Trophoblast cell (in vitro differentiated cells and primary cell): ENCODE measurements at regions not wholly inside any gene's neighbourhood (a gene's known extent, or its start where the extent isn't known, plus 50 kb on each side); places are given as distances from the start of the nearest gene placed in this dataset.

Source experiments
- DNase-seq, 2 donors: peaks; one replicate each; pipeline ENCODE4 v3.0.0-alpha.2; 2016
- H2AFZ ChIP-seq: 2 replicates; pipeline ENCODE4 v1.6.1; 2013; ENCODE audit warnings: low read length, moderate library complexity, mild to moderate bottlenecking; ENCODE audit not compliant: insufficient read depth, poor library complexity
- H2AK5ac ChIP-seq: 2 replicates; pipeline ENCODE4 v1.6.1; 2013; ENCODE audit warnings: mild to moderate bottlenecking, low read length
- H2BK120ac ChIP-seq: 2 replicates; pipeline ENCODE4 v1.6.1; 2013; ENCODE audit warnings: low read length, mild to moderate bottlenecking, moderate library complexity; ENCODE audit not compliant: insufficient read depth, poor library complexity
- H2BK12ac ChIP-seq: 2 replicates; pipeline ENCODE4 v1.6.1; 2013; ENCODE audit warnings: mild to moderate bottlenecking, low read length, moderate library complexity
- H2BK5ac ChIP-seq: 2 replicates; pipeline ENCODE4 v1.6.1; 2013; ENCODE audit warnings: low read length, low read depth, moderate library complexity, mild to moderate bottlenecking; ENCODE audit not compliant: poor library complexity
- H3K14ac ChIP-seq: 2 replicates; pipeline ENCODE4 v1.6.1; 2013; ENCODE audit warnings: mild to moderate bottlenecking, low read length
- H3K18ac ChIP-seq: 2 replicates; pipeline ENCODE4 v1.6.1; 2013; ENCODE audit warnings: mild to moderate bottlenecking, low read length
- H3K23ac ChIP-seq: 2 replicates; pipeline ENCODE4 v1.6.1; 2013; ENCODE audit warnings: low read length
- H3K27ac ChIP-seq: 2 replicates; pipeline ENCODE4 v1.5.1; 2013; ENCODE audit warnings: low read depth, mild to moderate bottlenecking, inconsistent platforms, low read length, moderate library complexity
- H3K27me3 ChIP-seq: 2 replicates; pipeline ENCODE4 v1.6.1; 2013; ENCODE audit warnings: inconsistent platforms, mild to moderate bottlenecking, low read length, moderate library complexity; ENCODE audit not compliant: insufficient read depth
- H3K36me3 ChIP-seq, 2 experiments: 1 replicate in 1 of 2; 2 replicates in 1 of 2; pipeline ENCODE4 v1.6.1; 2013; ENCODE audit warnings: low read length in 2 of 2, mild to moderate bottlenecking in 2 of 2, moderate library complexity in 1 of 2; ENCODE audit not compliant: insufficient read depth in 2 of 2, control insufficient read depth in 1 of 2
- H3K4ac ChIP-seq: 2 replicates; pipeline ENCODE4 v1.6.1; 2013; ENCODE audit warnings: low read depth, mild to moderate bottlenecking, low read length, moderate library complexity
- H3K4me1 ChIP-seq, 2 experiments: 1 replicate in 1 of 2; 2 replicates in 1 of 2; pipeline ENCODE4 v1.6.1; 2013; ENCODE audit warnings: low read length in 2 of 2, mild to moderate bottlenecking in 2 of 2, moderate library complexity in 1 of 2; ENCODE audit not compliant: insufficient read depth in 2 of 2, control insufficient read depth in 1 of 2
- H3K4me2 ChIP-seq: 2 replicates; pipeline ENCODE4 v1.6.1; 2013; ENCODE audit warnings: inconsistent platforms, mild to moderate bottlenecking, low read length, moderate library complexity
- H3K4me3 ChIP-seq: 2 replicates; pipeline ENCODE4 v1.5.1; 2013; ENCODE audit warnings: mild to moderate bottlenecking, low read depth, low read length, inconsistent platforms
- H3K79me1 ChIP-seq: one replicate; pipeline ENCODE4 v1.6.1; 2013; ENCODE audit warnings: low read length
- H3K79me2 ChIP-seq: 2 replicates; pipeline ENCODE4 v1.6.1; 2013; ENCODE audit warnings: low read length, mild to moderate bottlenecking; ENCODE audit not compliant: control insufficient read depth, insufficient read depth, poor library complexity
- H3K9ac ChIP-seq: 2 replicates; pipeline ENCODE4 v1.6.1; 2013; ENCODE audit warnings: mild to moderate bottlenecking, low read length
- H3K9me3 ChIP-seq: 2 replicates; pipeline ENCODE4 v1.6.1; 2013; ENCODE audit warnings: low read depth, mild to moderate bottlenecking, control low read depth, inconsistent platforms, low read length; ENCODE audit not compliant: insufficient read depth
- H4K12ac ChIP-seq: 2 replicates; pipeline ENCODE4 v1.6.1; 2013; ENCODE audit warnings: low read depth, mild to moderate bottlenecking, low read length, moderate library complexity
- H4K8ac ChIP-seq: 2 replicates; pipeline ENCODE4 v1.6.1; 2013; ENCODE audit warnings: low read depth, mild to moderate bottlenecking, low read length, moderate library complexity
- H4K91ac ChIP-seq: one replicate; pipeline ENCODE4 v1.6.1; 2013; ENCODE audit warnings: low read depth, mild to moderate bottlenecking, low read length, moderate library complexity
- WGBS: extraction: QIAGEN DNeasy Blood & Tissue Kit; methylation state at CpG from one replicate; pipeline ENCODE4 v1.1.7; 2013; ENCODE audit warnings: missing lambda C conversion rate; ENCODE audit not compliant: insufficient read length, insufficient coverage; ENCODE audit errors: extremely low coverage; 5-methylcytosine and 5-hydroxymethylcytosine counted together

- Histone ChIP-seq H3K4ac (no peak overlapping the region), H3K27ac (no peak overlapping the region), H3K18ac (no peak overlapping the region), H2AK5ac (no peak overlapping the region), H3K79me1 (no peaks in the 10 kb centered on the region), H2BK120ac (no peak overlapping the region), H3K14ac (no peak overlapping the region), H2BK5ac (no peak overlapping the region), H3K23ac (no peak overlapping the region), H3K36me3 (no peaks in the 10 kb centered on the region), H3K4me3 (no peak overlapping the region), H4K91ac (no peak overlapping the region), H3K4me1 (no peaks in the 10 kb centered on the region), H2BK12ac (no peak overlapping the region), H2AFZ (no peak overlapping the region), H3K4me2 (no peak overlapping the region), H3K9me3 (no peaks in the 10 kb centered on the region), H3K9ac (no peak overlapping the region), H4K12ac (no peak overlapping the region), H3K79me2 (no peaks in the 10 kb centered on the region), H3K27me3 (no peaks in the 10 kb centered on the region), H4K8ac (no peak overlapping the region)
- DNase-seq = no peak
- WGBS = no CpG with 5 or more reads among the region's 9 CpGs
Measured at GRCh38 chr6:156509496-156509895, 267.7 kb upstream of the ARID1B start.

GRCh38 chr6:156508923-156509322, 268.3 kb upstream of the ARID1B start:
- no peak overlapping the region for H2BK12ac ChIP-seq
- H3K18ac ChIP-seq = no peak overlapping the region
- H2BK120ac ChIP-seq = no peak overlapping the region
- no peak overlapping the region for H2AFZ ChIP-seq
- no peak overlapping the region for H4K91ac ChIP-seq
- no peak overlapping the region for H2AK5ac ChIP-seq
- WGBS = no CpG with 5 or more reads among the region's 6 CpGs
- no peak overlapping the region for H3K27ac ChIP-seq
- H3K4me3 ChIP-seq = no peak overlapping the region
- no peak overlapping the region for H3K9ac ChIP-seq
- no peak overlapping the region for H4K8ac ChIP-seq
- no peaks in the 10 kb centered on the region for H3K79me2 ChIP-seq
- H3K14ac ChIP-seq = no peak overlapping the region
- DNase-seq = peak in 1 of 2 donors; percentile 3
- H3K27me3 ChIP-seq = no peaks in the 10 kb centered on the region
- no peak overlapping the region for H3K23ac ChIP-seq
- no peaks in the 10 kb centered on the region for H3K9me3 ChIP-seq
- no peak overlapping the region for H4K12ac ChIP-seq
- H3K4me1 ChIP-seq = no peaks in the 10 kb centered on the region
- H2BK5ac ChIP-seq = no peak overlapping the region
- H3K4ac ChIP-seq = no peak overlapping the region
- no peak overlapping the region for H3K4me2 ChIP-seq
- no peaks in the 10 kb centered on the region for H3K79me1 ChIP-seq
- no peaks in the 10 kb centered on the region for H3K36me3 ChIP-seq

DNA sequence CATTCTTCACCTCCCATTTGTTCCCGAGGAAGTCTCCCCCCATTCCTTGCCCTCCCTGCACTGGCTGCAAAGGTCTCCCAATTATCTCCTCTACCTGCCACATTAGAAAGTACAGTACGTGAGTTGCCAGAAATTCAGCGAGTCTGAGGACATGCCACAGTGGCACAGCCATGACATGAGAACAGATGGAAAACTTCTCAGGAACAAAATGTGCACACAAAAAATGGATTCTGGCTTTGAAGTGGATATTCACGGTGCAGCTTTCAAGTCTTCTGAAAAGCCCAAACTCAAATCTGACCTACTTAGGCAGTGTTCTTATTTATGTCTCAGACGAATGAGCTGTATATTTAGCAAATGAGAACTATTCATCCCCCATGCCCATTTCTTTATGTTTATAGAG, 269.1 kb upstream of the ARID1B start:
- Histone ChIP-seq H3K18ac (no peak overlapping the region), H3K4me1 (no peaks in the 10 kb centered on the region), H2AFZ (no peak overlapping the region), H3K27me3 (no peaks in the 10 kb centered on the region), H3K23ac (no peak overlapping the region), H2BK120ac (no peak overlapping the region), H4K12ac (no peak overlapping the region), H3K36me3 (no peaks in the 10 kb centered on the region), H3K14ac (no peak overlapping the region), H2AK5ac (no peak overlapping the region), H3K4me2 (no peak overlapping the region), H2BK12ac (no peak overlapping the region), H3K79me2 (no peaks in the 10 kb centered on the region), H3K9ac (no peak overlapping the region), H4K8ac (no peak overlapping the region), H3K4ac (no peak overlapping the region), H3K27ac (no peak overlapping the region), H3K9me3 (no peaks in the 10 kb centered on the region), H2BK5ac (no peak overlapping the region), H4K91ac (no peak overlapping the region), H3K4me3 (no peak overlapping the region), H3K79me1 (no peaks in the 10 kb centered on the region)
- WGBS = no CpG with 5 or more reads among the region's 5 CpGs
- no peak for DNase-seq

GRCh38 chr6:156507656-156508055, 269.5 kb upstream of the ARID1B start:
- Histone ChIP-seq H2BK5ac (no peak overlapping the region), H4K91ac (no peak overlapping the region), H3K79me1 (no peaks in the 10 kb centered on the region), H3K23ac (no peak overlapping the region), H3K4me2 (no peak overlapping the region), H4K8ac (no peak overlapping the region), H3K27ac (no peak overlapping the region), H3K4ac (no peak overlapping the region), H2AK5ac (no peak overlapping the region), H3K4me1 (no peaks in the 10 kb centered on the region), H3K14ac (no peak overlapping the region), H2AFZ (no peak overlapping the region), H3K9me3 (no peaks in the 10 kb centered on the region), H3K18ac (no peak overlapping the region), H2BK120ac (no peak overlapping the region), H3K4me3 (no peak overlapping the region), H2BK12ac (no peak overlapping the region), H3K79me2 (no peaks in the 10 kb centered on the region), H3K27me3 (no peaks in the 10 kb centered on the region), H4K12ac (no peak overlapping the region), H3K36me3 (no peaks in the 10 kb centered on the region), H3K9ac (no peak overlapping the region)
- no peak for DNase-seq
- WGBS = no CpG with 5 or more reads among the region's 15 CpGs
